Gastrocnemius medialis (tissue), 4 donors: ENCODE measurements at regions not wholly inside any gene's neighbourhood (a gene's known extent, or its start where the extent isn't known, plus 50 kb on each side); places are given as distances from the start of the nearest gene placed in this dataset.

Experiments
- ATAC-seq, 2 donors: fragments of 150-250 bp; one replicate each; pipeline ENCODE4 v1.9.1; 2016
- DNase-seq, 2 donors: peaks; one replicate each; pipeline ENCODE4 v3.0.0-alpha.2; 2019
- H3K27ac ChIP-seq, 4 donors: fragments of 200-600 bp; sonication (generic); 1 replicate in 1 of 4; 2 replicates in 3 of 4; pipeline ENCODE4 v1.5.1; 2016 to 2018; ENCODE audit warnings: mild to moderate bottlenecking in 2 of 4, moderate library complexity in 1 of 4
- H3K27me3 ChIP-seq, 3 donors: fragments of 200-600 bp; sonication (generic) in 2 of 3; 1 replicate in 1 of 3; 2 replicates in 2 of 3; pipeline versions ENCODE4 v1.5.1 to v1.6.0; 2016 to 2019; ENCODE audit warnings: mild to moderate bottlenecking in 1 of 3, moderate library complexity in 1 of 3
- H3K36me3 ChIP-seq, 2 donors: fragments of 200-600 bp; sonication (generic) in 1 of 2; one replicate each; pipeline ENCODE4 v1.5.1; 2017 to 2018
- H3K4me1 ChIP-seq, 2 donors: fragments of 200-600 bp; sonication (generic) in 1 of 2; one replicate each; pipeline ENCODE4 v1.5.1; 2016 to 2017; ENCODE audit warnings: mild to moderate bottlenecking in 2 of 2
- H3K4me3 ChIP-seq, 4 donors: fragments of 200-600 bp; sonication (generic) in 3 of 4; 1 replicate in 1 of 4; 2 replicates in 3 of 4; pipeline ENCODE4 v1.5.1; 2016 to 2019; ENCODE audit warnings: mild to moderate bottlenecking in 2 of 4
- H3K9me3 ChIP-seq, 3 donors: fragments of 200-600 bp; sonication (generic) in 2 of 3; 1 replicate in 1 of 3; 2 replicates in 2 of 3; pipeline ENCODE4 v1.5.1; 2016 to 2019
- POLR2A ChIP-seq, 2 donors: fragments of 450-650 bp; IDR thresholded peaks; one replicate each; pipeline ENCODE4 v1.6.1; 2017; ENCODE audit warnings: antibody characterized with exemption in 2 of 2, mild to moderate bottlenecking in 2 of 2, moderate library complexity in 2 of 2
- in situ Hi-C, 4 donors: fragments of 200-750 bp; cut with MboI; loops; one replicate each; pipeline versions ENCODE4 v1.15.0 to v1.8.0; 2017; ENCODE audit warnings: low sequenced_read_pairs in 4 of 4
- intact Hi-C: fragments of 100-400 bp; cut with DNase I; formaldehyde crosslinking; loops from one replicate; pipeline ENCODE4 v1.15.1; 2023; ENCODE audit warnings: low total_unique reads
- TF ChIP-seq, protein P1 (sequence below), 5 experiments: fragments of 450-650 bp in 3 of 5; fragments of 200-600 bp in 2 of 5; sonication (generic) in 2 of 5; IDR thresholded peaks in 4 of 5; conservative IDR thresholded peaks in 1 of 5; 1 replicate in 4 of 5; 2 replicates in 1 of 5; pipeline ENCODE4 v1.5.1; 2016 to 2019; ENCODE audit warnings: antibody characterized with exemption in 5 of 5, mild to moderate bottlenecking in 3 of 5, moderate library complexity in 3 of 5

DNA sequence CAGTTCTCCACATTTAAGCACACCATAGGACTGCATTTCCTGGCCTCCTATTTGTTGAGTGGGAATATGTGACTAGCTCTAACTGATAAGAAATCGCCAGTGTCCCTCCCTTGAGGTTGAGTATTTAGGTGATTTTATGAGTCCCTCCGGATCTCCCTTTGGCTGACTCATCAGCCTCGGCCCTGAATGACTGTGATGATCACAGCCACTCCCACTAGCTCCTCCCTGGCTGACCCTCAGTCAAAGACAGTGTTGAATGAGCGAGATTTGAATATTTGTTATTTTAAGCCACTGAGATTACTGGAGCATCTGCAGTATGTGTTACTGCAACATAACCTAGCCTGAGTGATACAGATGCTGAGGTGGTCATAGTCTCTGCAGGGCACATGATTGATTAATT lies 515.3 kb downstream of the EPHB1 start:
- ATAC-seq (no peak), DNase-seq (no peak)
- H3K9me3 ChIP-seq, result no peaks in the 10 kb centered on the region
- intact Hi-C loops (no loop called here), in situ Hi-C loops (no loop called here)
- H3K27me3 ChIP-seq, result no peaks in the 10 kb centered on the region
- no peak overlapping the region for H3K4me3 ChIP-seq
- TF ChIP-seq, protein P1, sequence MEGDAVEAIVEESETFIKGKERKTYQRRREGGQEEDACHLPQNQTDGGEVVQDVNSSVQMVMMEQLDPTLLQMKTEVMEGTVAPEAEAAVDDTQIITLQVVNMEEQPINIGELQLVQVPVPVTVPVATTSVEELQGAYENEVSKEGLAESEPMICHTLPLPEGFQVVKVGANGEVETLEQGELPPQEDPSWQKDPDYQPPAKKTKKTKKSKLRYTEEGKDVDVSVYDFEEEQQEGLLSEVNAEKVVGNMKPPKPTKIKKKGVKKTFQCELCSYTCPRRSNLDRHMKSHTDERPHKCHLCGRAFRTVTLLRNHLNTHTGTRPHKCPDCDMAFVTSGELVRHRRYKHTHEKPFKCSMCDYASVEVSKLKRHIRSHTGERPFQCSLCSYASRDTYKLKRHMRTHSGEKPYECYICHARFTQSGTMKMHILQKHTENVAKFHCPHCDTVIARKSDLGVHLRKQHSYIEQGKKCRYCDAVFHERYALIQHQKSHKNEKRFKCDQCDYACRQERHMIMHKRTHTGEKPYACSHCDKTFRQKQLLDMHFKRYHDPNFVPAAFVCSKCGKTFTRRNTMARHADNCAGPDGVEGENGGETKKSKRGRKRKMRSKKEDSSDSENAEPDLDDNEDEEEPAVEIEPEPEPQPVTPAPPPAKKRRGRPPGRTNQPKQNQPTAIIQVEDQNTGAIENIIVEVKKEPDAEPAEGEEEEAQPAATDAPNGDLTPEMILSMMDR (IDR thresholded peaks at IDR 0.05 in 4 of 5, conservative IDR thresholded peaks at IDR 0.05 in 1 of 5), result no peak
- H3K27ac ChIP-seq, result no peak overlapping the region
- H3K36me3 ChIP-seq, result no peaks in the 10 kb centered on the region
- no peaks in the 10 kb centered on the region for H3K4me1 ChIP-seq

DNA sequence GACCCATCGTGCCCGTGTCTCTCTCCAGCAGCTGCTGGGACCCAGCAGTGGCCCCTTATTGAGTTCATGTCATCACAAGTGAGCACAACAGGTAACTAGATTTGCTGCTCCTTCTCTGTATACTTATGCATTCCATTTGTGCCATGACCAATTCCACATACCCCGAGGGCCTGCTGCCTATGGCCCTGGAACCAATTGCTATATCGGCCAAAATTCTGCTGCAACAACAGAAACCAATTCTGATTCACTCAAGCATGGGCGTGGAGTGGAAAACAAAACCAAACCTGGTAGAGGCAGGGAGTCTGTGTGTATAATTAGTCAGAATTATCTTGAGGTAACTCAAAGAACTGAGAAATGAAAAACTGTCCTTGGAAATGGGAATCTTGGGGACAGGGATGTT lies 516.6 kb downstream of the EPHB1 start:
- intact Hi-C loops, result no loop called here

DNA sequence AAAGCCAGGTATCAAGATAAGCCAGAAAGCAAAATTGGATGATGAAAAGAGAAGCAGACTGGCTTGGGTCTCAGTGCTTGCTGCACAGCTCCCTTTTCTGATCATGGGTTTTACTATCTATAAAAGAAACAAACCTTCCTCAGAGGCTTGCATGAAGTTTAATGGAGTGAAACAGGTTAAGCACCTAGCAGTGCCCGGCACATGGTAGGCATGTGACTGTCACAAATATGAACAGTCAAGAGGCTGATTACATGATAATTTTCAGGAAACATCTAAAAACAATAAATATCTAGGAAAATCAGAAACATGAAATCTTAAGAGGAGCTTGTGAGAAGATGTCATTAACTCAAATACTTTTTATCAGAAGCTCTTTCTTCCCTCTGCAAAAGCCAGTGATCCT lies 519.2 kb downstream of the EPHB1 start:
- in situ Hi-C loops, result no loop called here
- intact Hi-C loops, result no loop called here

More for the DNA sequence above, 516.6 kb downstream of the EPHB1 start:
- DNase-seq (no peak), ATAC-seq (no peak)
- Histone ChIP-seq H3K4me1 (no peaks in the 10 kb centered on the region), H3K27me3 (no peaks in the 10 kb centered on the region), H3K9me3 (no peaks in the 10 kb centered on the region), H3K36me3 (no peaks in the 10 kb centered on the region), H3K4me3 (no peak overlapping the region), H3K27ac (no peak overlapping the region)
- TF ChIP-seq POLR2A (IDR thresholded peaks at IDR 0.05), result no peak
- TF ChIP-seq, protein P1 (IDR thresholded peaks at IDR 0.05 in 4 of 5, conservative IDR thresholded peaks at IDR 0.05 in 1 of 5), result no peak
- in situ Hi-C loops, result no loop called here

DNA sequence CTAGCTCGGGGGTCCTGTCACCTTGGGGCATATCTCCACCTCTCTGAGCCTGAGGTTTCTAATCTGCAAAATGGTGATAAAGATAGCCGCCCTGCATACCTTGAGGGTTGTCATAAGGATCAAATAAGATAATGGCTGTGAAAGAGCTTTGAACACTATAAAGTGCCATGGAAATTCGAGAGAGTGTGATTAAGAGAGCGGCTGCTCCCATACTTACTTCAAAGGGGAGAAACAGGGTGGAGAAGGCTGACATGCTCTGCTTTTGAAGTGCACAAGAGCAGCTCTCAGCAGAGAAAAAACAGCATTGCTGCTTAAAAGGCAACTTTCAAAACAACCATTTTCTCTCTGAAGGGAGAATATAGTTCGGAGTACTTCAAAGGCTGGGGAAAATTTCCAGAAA lies 529.2 kb downstream of the EPHB1 start:
- TF ChIP-seq, protein P1 (IDR thresholded peaks at IDR 0.05 in 4 of 5, conservative IDR thresholded peaks at IDR 0.05 in 1 of 5), result no peak
- TF ChIP-seq POLR2A (IDR thresholded peaks at IDR 0.05), result no peak
- no peak overlapping the region for H3K27ac ChIP-seq
- H3K27me3 ChIP-seq, result no peaks in the 10 kb centered on the region
- no peaks in the 10 kb centered on the region for H3K4me1 ChIP-seq
- DNase-seq (no peak), ATAC-seq (no peak)
- intact Hi-C loops (no loop called here), in situ Hi-C loops (no loop called here)
- no peaks in the 10 kb centered on the region for H3K9me3 ChIP-seq
- H3K36me3 ChIP-seq, result no peaks in the 10 kb centered on the region
- H3K4me3 ChIP-seq, result no peak overlapping the region

More for the DNA sequence above, 519.2 kb downstream of the EPHB1 start:
- H3K36me3 ChIP-seq, result no peaks in the 10 kb centered on the region
- no peak overlapping the region for H3K4me3 ChIP-seq
- TF ChIP-seq POLR2A (IDR thresholded peaks at IDR 0.05), result no peak
- TF ChIP-seq, protein P1 (IDR thresholded peaks at IDR 0.05 in 4 of 5, conservative IDR thresholded peaks at IDR 0.05 in 1 of 5), result no peak
- ATAC-seq, result no peak
- H3K4me1 ChIP-seq, result no peaks in the 10 kb centered on the region
- H3K9me3 ChIP-seq, result no peaks in the 10 kb centered on the region
- H3K27me3 ChIP-seq, result no peaks in the 10 kb centered on the region
- H3K27ac ChIP-seq, result no peak overlapping the region
- no peak for DNase-seq

DNA sequence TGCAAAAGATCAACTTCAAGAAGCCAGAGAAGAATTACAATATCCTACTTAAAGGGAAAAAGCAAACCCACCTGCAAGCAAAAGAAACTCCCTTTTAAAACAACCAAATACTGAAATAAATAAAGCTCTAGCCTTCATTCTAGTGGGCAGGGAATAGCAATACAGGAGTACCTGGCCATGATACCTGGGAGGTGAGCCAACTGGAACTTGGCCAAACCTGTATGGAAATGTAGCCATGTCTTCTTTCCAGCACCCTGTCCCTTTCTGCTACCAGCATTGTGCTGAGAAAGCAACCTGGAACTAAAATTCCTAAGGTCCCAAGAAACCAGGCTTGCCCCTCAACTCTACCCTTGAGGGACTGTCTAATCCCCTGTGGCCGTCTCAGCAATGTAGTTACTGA lies 530.0 kb downstream of the EPHB1 start:
- Histone ChIP-seq H3K4me3 (no peak overlapping the region), H3K36me3 (no peaks in the 10 kb centered on the region), H3K9me3 (no peaks in the 10 kb centered on the region), H3K27me3 (no peaks in the 10 kb centered on the region), H3K4me1 (no peaks in the 10 kb centered on the region), H3K27ac (no peak overlapping the region)
- TF ChIP-seq POLR2A (IDR thresholded peaks at IDR 0.05), result no peak
- TF ChIP-seq, protein P1 (IDR thresholded peaks at IDR 0.05 in 4 of 5, conservative IDR thresholded peaks at IDR 0.05 in 1 of 5), result no peak
- DNase-seq, result no peak
- intact Hi-C loops (no loop called here), in situ Hi-C loops (no loop called here)
- ATAC-seq, result no peak
